ENCODE measurements at regions not wholly inside any gene's neighbourhood (a gene's known extent, or its start where the extent isn't known, plus 50 kb on each side); places are given as distances from the start of the nearest gene placed in this dataset.

DNA sequence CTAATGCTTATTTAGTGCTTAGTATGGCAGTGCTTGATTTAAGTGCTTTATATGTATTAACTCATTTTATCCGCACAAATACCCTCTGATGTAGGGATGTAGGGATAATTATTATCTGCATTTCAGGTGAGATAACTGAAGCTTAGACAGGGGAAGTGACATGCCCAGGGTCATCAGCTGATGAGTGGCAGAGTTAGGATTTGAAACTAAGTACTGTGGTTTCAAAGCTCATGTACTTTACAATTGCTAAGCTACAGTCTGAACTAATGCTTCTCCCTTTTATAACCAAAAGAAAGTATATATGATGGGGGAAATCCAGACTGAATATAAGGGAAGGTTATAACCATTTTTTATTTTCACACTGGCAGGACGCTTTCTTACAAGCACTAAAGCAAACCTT is 229.6 kb upstream of the NAV3 start:
- TF ChIP-seq CTCF (conservative IDR thresholded peaks at IDR 0.05) (no peak), EZH2 (IDR thresholded peaks at IDR 0.05; ENCODE audit: low read depth) (no peak)
